IMR-90 (cell line): ENCODE measurements at regions not wholly inside any gene's neighbourhood (a gene's known extent, or its start where the extent isn't known, plus 50 kb on each side); places are given as distances from the start of the nearest gene placed in this dataset.

Experiments used
- ATAC-seq: fragments of 200-7000 bp; cut with Tn5 transposase; 2 replicates; pipeline ENCODE4 v1.9.1; 2020; ENCODE audit warnings: low read depth, mild to moderate bottlenecking, moderate library complexity
- BruUV-seq: library from RNA; stranded (reverse); fragments of 400-500 nt; replicated peaks from 2 replicates; lab custom pipeline; 2021; lab: Mats Ljungman, UMichigan
- CTCF ChIA-PET: fragments of 300-600 bp; formaldehyde crosslinking; extraction: SDS; loops from one replicate; lab custom pipeline; 2021; ENCODE audit warnings: antibody characterized with exemption; lab: Yijun Ruan, JAX
- POLR2A ChIA-PET: fragments of 300-600 bp; sonication (Branson Sonifier 250); formaldehyde crosslinking; loops from one replicate; lab custom pipeline; 2022; ENCODE audit warnings: antibody characterized with exemption; ENCODE audit not compliant: unreplicated experiment; lab: Charles Lee
- DNase-seq: peaks from one replicate; pipeline ENCODE4 v3.0.0; 2013
- H2AFZ ChIP-seq: replicated peaks from 2 replicates; pipeline ENCODE3; 2013; ENCODE audit warnings: low read length, mild to moderate bottlenecking; ENCODE audit not compliant: poor library complexity
- H2AK5ac ChIP-seq: 2 replicates; pipeline ENCODE4 v1.6.1; 2013; ENCODE audit warnings: low read depth, low read length, inconsistent platforms
- H2AK9ac ChIP-seq: replicated peaks from 2 replicates; pipeline ENCODE3; 2013; ENCODE audit warnings: mild to moderate bottlenecking, low read depth, low read length, moderate library complexity; ENCODE audit not compliant: poor library complexity
- H2BK120ac ChIP-seq: 2 replicates; pipeline ENCODE4 v1.6.1; 2013; ENCODE audit warnings: low read depth, low read length, inconsistent platforms
- H2BK15ac ChIP-seq: 3 replicates; pipeline ENCODE4 v1.6.1; 2013; ENCODE audit warnings: low read depth, low read length, inconsistent platforms
- H2BK20ac ChIP-seq: 2 replicates; pipeline ENCODE4 v1.6.1; 2013; ENCODE audit warnings: low read depth, mild to moderate bottlenecking, inconsistent platforms, low read length, moderate library complexity
- H2BK5ac ChIP-seq: 2 replicates; pipeline ENCODE4 v1.6.1; 2013; ENCODE audit warnings: mild to moderate bottlenecking, low read depth, low read length, inconsistent platforms; ENCODE audit not compliant: poor library complexity, severe bottlenecking
- H3K14ac ChIP-seq: replicated peaks from 2 replicates; pipeline ENCODE4 v1.6.1; 2013; ENCODE audit warnings: low read depth, low read length, inconsistent platforms
- H3K18ac ChIP-seq: 2 replicates; pipeline ENCODE4 v1.6.1; 2013; ENCODE audit warnings: low read depth, low read length, control low read depth
- H3K23ac ChIP-seq: 2 replicates; pipeline ENCODE4 v1.6.1; 2013; ENCODE audit warnings: low read depth, low read length, inconsistent platforms
- H3K27ac ChIP-seq: 2 replicates; pipeline ENCODE4 v1.5.1; 2013; ENCODE audit warnings: mild to moderate bottlenecking, control low read depth, low read length; ENCODE audit not compliant: insufficient read depth
- H3K27me3 ChIP-seq: 2 replicates; pipeline ENCODE4 v1.6.1; 2013; ENCODE audit warnings: low read length; ENCODE audit not compliant: control insufficient read depth, insufficient read depth
- H3K36me3 ChIP-seq: 2 replicates; pipeline ENCODE4 v1.6.1; 2013; ENCODE audit warnings: low read length, mixed read lengths; ENCODE audit not compliant: control insufficient read depth, insufficient read depth
- H3K4ac ChIP-seq: 2 replicates; pipeline ENCODE4 v1.6.1; 2013; ENCODE audit warnings: low read depth, low read length, inconsistent platforms
- H3K4me1 ChIP-seq: 2 replicates; pipeline ENCODE4 v1.6.1; 2013; ENCODE audit warnings: low read length, mixed read lengths; ENCODE audit not compliant: control insufficient read depth, insufficient read depth
- H3K4me2 ChIP-seq: 2 replicates; pipeline ENCODE4 v1.6.1; 2013; ENCODE audit warnings: low read depth, mild to moderate bottlenecking, control low read depth, low read length, moderate library complexity
- H3K4me3 ChIP-seq: 2 replicates; pipeline ENCODE4 v1.5.1; 2013; ENCODE audit warnings: low read depth, mild to moderate bottlenecking, control low read depth, low read length, moderate library complexity; ENCODE audit not compliant: insufficient read depth
- H3K56ac ChIP-seq: 2 replicates; pipeline ENCODE4 v1.6.1; 2013; ENCODE audit warnings: low read length, inconsistent platforms; ENCODE audit not compliant: insufficient read depth; ENCODE audit errors: extremely low read depth
- H3K79me1 ChIP-seq, 2 experiments: 2 replicates each; pipeline ENCODE4 v1.6.1; 2013; ENCODE audit warnings: low read length in 2 of 2, inconsistent platforms in 1 of 2, low read depth in 1 of 2
- H3K9ac ChIP-seq: 2 replicates; pipeline ENCODE4 v1.6.1; 2013; ENCODE audit warnings: low read depth, low read length, control low read depth
- H3K9me1 ChIP-seq: 2 replicates; pipeline ENCODE4 v1.6.1; 2013; ENCODE audit warnings: low read length, inconsistent platforms; ENCODE audit not compliant: insufficient read depth
- H3K9me3 ChIP-seq: 2 replicates; pipeline ENCODE4 v1.6.1; 2013; ENCODE audit warnings: low read length; ENCODE audit not compliant: control insufficient read depth, insufficient read depth
- H4K20me1 ChIP-seq: 2 replicates; pipeline ENCODE4 v1.6.1; 2013; ENCODE audit warnings: low read length, inconsistent platforms; ENCODE audit not compliant: insufficient read depth
- H4K5ac ChIP-seq: 2 replicates; pipeline ENCODE4 v1.6.1; 2013; ENCODE audit warnings: mild to moderate bottlenecking, low read depth, low read length, control low read depth
- H4K8ac ChIP-seq, 2 experiments: 2 replicates each; pipeline ENCODE4 v1.6.1; 2013; ENCODE audit warnings: low read depth in 2 of 2, low read length in 2 of 2, control low read depth in 1 of 2, inconsistent platforms in 1 of 2
- H4K91ac ChIP-seq: 2 replicates; pipeline ENCODE4 v1.6.1; 2013; ENCODE audit warnings: low read depth, low read length, inconsistent platforms; ENCODE audit not compliant: insufficient read depth
- CEBPB ChIP-seq: IDR thresholded peaks from 2 replicates; pipeline ENCODE4 v1.6.1; 2012; ENCODE audit warnings: low read depth, low read length, improper control_type of control experiment
- MAZ ChIP-seq: IDR thresholded peaks from 2 replicates; pipeline ENCODE4 v1.6.1; 2012; ENCODE audit warnings: low read depth, mild to moderate bottlenecking, low read length, improper control_type of control experiment, moderate library complexity, borderline replicate concordance
- POLR2A ChIP-seq: IDR thresholded peaks from 2 replicates; pipeline ENCODE4 v1.6.1; 2012; ENCODE audit warnings: mild to moderate bottlenecking, low read depth, low read length
- RAD21 ChIP-seq: IDR thresholded peaks from 2 replicates; pipeline ENCODE4 v1.6.1; 2012; ENCODE audit warnings: low read length, improper control_type of control experiment
- WGBS, 2 experiments: methylation state at CpG; one replicate each; pipeline versions ENCODE4 v1.1.5 to v1.1.7; 2013; ENCODE audit warnings: missing lambda C conversion rate in 2 of 2; ENCODE audit not compliant: insufficient read length in 1 of 2; ENCODE audit errors: extremely low coverage in 2 of 2; 5-methylcytosine and 5-hydroxymethylcytosine counted together
- dilution Hi-C: fragments of 300-500 bp; cut with HindIII; formaldehyde crosslinking; loops from one replicate; pipeline ENCODE4 v1.14.3; 2018; ENCODE audit warnings: low sequenced_read_pairs; ENCODE audit not compliant: unreplicated experiment
- in situ Hi-C: fragments of 300-500 bp; cut with MboI; formaldehyde crosslinking; loops from 3 replicates; pipeline ENCODE4 v1.14.3; 2019; ENCODE audit warnings: low sequenced_read_pairs, inconsistent platforms, mixed read lengths
- intact Hi-C: fragments of 100-400 bp; cut with micrococcal nuclease; formaldehyde crosslinking; loops from 2 replicates; pipeline ENCODE4 v1.10.0; 2022

- ChIA-PET CTCF (interaction anchor here (0.8 kb wide), 1 partner anchor 16 kb away, joined by 3 read pairs; no protein-coding TSS in a partner anchor), POLR2A (no interaction called here)
- H2AK9ac ChIP-seq = no peak overlapping the region
- TF ChIP-seq CEBPB (peak; percentile 76), POLR2A (no peak), RAD21 (no peak), MAZ (no peak)
- no peak overlapping the region for H2AK5ac ChIP-seq
- no peak overlapping the region for H2BK15ac ChIP-seq
- whole genome bisulfite sequencing, 2 experiments = 42% methylated on average over 3 of the region's 5 CpGs; no CpG with 5 or more reads in 1 of the 2 experiments
- no peak overlapping the region for H3K18ac ChIP-seq
- no peaks in the 10 kb centered on the region for H3K9me1 ChIP-seq
- no peak overlapping the region for H4K5ac ChIP-seq
- H3K36me3 ChIP-seq = no peaks in the 10 kb centered on the region
- DNase-seq (no peak), ATAC-seq (no peak)
- BruUV-seq = no TSS peak
- no peak overlapping the region for H4K8ac ChIP-seq
- no peak overlapping the region for H2BK20ac ChIP-seq
- H2AFZ ChIP-seq = no peak overlapping the region
- no peak overlapping the region for H2BK120ac ChIP-seq
- in situ Hi-C loops (no loop called here), dilution Hi-C loops (no loop called here), intact Hi-C loops (no loop called here)
- H3K4me1 ChIP-seq = no peaks in the 10 kb centered on the region
- H3K23ac ChIP-seq = no peak overlapping the region
- H2BK5ac ChIP-seq = no peak overlapping the region
- H3K56ac ChIP-seq = no peak overlapping the region
- H3K4me3 ChIP-seq = no peak overlapping the region
- no peak overlapping the region for H4K91ac ChIP-seq
- no peaks in the 10 kb centered on the region for H3K79me1 ChIP-seq
- H3K27me3 ChIP-seq = no peaks in the 10 kb centered on the region
- no peaks in the 10 kb centered on the region for H4K20me1 ChIP-seq
- H3K9ac ChIP-seq = no peak overlapping the region
- no peak overlapping the region for H3K27ac ChIP-seq
- no peak overlapping the region for H3K14ac ChIP-seq
- H3K9me3 ChIP-seq = no peaks in the 10 kb centered on the region
- no peak overlapping the region for H3K4ac ChIP-seq
- H3K4me2 ChIP-seq = no peak overlapping the region
These were observed 89.3 kb downstream of the TEX36 start for GRCh38 chr10:125593644-125594043.
